HEK293T (cell line): ENCODE measurements at regions not wholly inside any gene's neighbourhood (a gene's known extent, or its start where the extent isn't known, plus 50 kb on each side); places are given as distances from the start of the nearest gene placed in this dataset.
A peak's percentile ranks its signal among the peaks of the same experiment; 100 is the strongest.

ENCODE experiments used
- CTCF ChIA-PET: fragments of 350-600 bp; formaldehyde crosslinking; extraction: SDS; loops from one replicate; lab custom pipeline; 2021; ENCODE audit warnings: antibody characterized with exemption, inconsistent platforms; lab: Yijun Ruan, JAX
- POLR2A ChIA-PET: fragments of 350-600 bp; formaldehyde crosslinking; extraction: SDS; loops from one replicate; lab custom pipeline; 2020; ENCODE audit warnings: antibody characterized with exemption, inconsistent platforms; lab: Yijun Ruan, JAX
- DNase-seq: peaks from one replicate; pipeline ENCODE4 v3.0.0; 2012; ENCODE audit warnings: mixed read lengths; ENCODE audit errors: extremely low spot score
- ARNT ChIP-seq: fragments of 450-650 bp; IDR thresholded peaks from 2 replicates; pipeline ENCODE4 v1.6.1; 2017; ENCODE audit warnings: mild to moderate bottlenecking
- BHLHE40 ChIP-seq: fragments of 450-650 bp; IDR thresholded peaks from 2 replicates; pipeline ENCODE4 v1.6.1; 2016; ENCODE audit warnings: mild to moderate bottlenecking, moderate library complexity, borderline replicate concordance
- CTBP1 ChIP-seq: fragments of 450-650 bp; IDR thresholded peaks from 2 replicates; pipeline ENCODE4 v1.6.1; 2016; ENCODE audit warnings: borderline replicate concordance
- ELF4 ChIP-seq: fragments of 450-650 bp; IDR thresholded peaks from 2 replicates; pipeline ENCODE4 v1.6.1; 2017; ENCODE audit warnings: antibody characterized with exemption
- FOXA1 ChIP-seq: fragments of 450-650 bp; IDR thresholded peaks from 2 replicates; pipeline ENCODE4 v1.6.1; 2016; ENCODE audit warnings: mild to moderate bottlenecking
- FOXK2 ChIP-seq: fragments of 450-650 bp; IDR thresholded peaks from 2 replicates; pipeline ENCODE4 v1.6.1; 2016; ENCODE audit warnings: mild to moderate bottlenecking
- FOXM1 ChIP-seq: fragments of 450-650 bp; IDR thresholded peaks from 2 replicates; pipeline ENCODE4 v1.6.1; 2017; ENCODE audit warnings: mild to moderate bottlenecking, borderline replicate concordance
- HDGF ChIP-seq: fragments of 450-650 bp; IDR thresholded peaks from 2 replicates; pipeline ENCODE4 v1.6.1; 2017; ENCODE audit warnings: antibody characterized with exemption, borderline replicate concordance
- L3MBTL2 ChIP-seq: fragments of 450-650 bp; conservative IDR thresholded peaks from 2 replicates; pipeline ENCODE4 v1.6.1; 2016; ENCODE audit warnings: mild to moderate bottlenecking
- LEF1 ChIP-seq: fragments of 450-650 bp; IDR thresholded peaks from 2 replicates; pipeline ENCODE4 v1.6.1; 2017; ENCODE audit warnings: mild to moderate bottlenecking, borderline replicate concordance
- NFRKB ChIP-seq: fragments of 450-650 bp; IDR thresholded peaks from 2 replicates; pipeline ENCODE4 v1.6.1; 2016; ENCODE audit warnings: mild to moderate bottlenecking, moderate library complexity
- PKNOX1 ChIP-seq: fragments of 450-650 bp; IDR thresholded peaks from 2 replicates; pipeline ENCODE4 v1.6.1; 2016
- SP1 ChIP-seq: fragments of 450-650 bp; IDR thresholded peaks from 2 replicates; pipeline ENCODE4 v1.6.1; 2017
- SUZ12 ChIP-seq: fragments of 450-650 bp; IDR thresholded peaks from 2 replicates; pipeline ENCODE4 v1.6.1; 2016; ENCODE audit warnings: mild to moderate bottlenecking
- TARDBP ChIP-seq: fragments of 450-650 bp; IDR thresholded peaks from 2 replicates; pipeline ENCODE4 v1.6.1; 2016
- ZNF384 ChIP-seq: fragments of 450-650 bp; IDR thresholded peaks from 2 replicates; pipeline ENCODE4 v1.6.1; 2016

GRCh38 chr7:69412331-69413146 lies 185.7 kb upstream of the AUTS2 start:
- CTCF ChIA-PET, result interaction anchor here (0.5 to 0.7 kb wide), 2 partner anchors 35 to 334 kb away, joined by 3 to 4 read pairs; no protein-coding TSS in a partner anchor
- DNase-seq, result peak; percentile 75
- TF ChIP-seq PKNOX1 (peak; percentile 25; the same call in 1 of the 2 replicates), SP1 (no peak), BHLHE40 (no peak), ZNF384 (0 out of 2 replicates have a peak, but pooled peaks have one; percentile 8), L3MBTL2 (peak; percentile 49; the same call in 1 of the 2 replicates)
- POLR2A ChIA-PET, result interaction anchor here (0.6 to 1.0 kb wide), 2 partner anchors 17 to 191 kb away, joined by 3 read pairs; no protein-coding TSS in a partner anchor

DNA sequence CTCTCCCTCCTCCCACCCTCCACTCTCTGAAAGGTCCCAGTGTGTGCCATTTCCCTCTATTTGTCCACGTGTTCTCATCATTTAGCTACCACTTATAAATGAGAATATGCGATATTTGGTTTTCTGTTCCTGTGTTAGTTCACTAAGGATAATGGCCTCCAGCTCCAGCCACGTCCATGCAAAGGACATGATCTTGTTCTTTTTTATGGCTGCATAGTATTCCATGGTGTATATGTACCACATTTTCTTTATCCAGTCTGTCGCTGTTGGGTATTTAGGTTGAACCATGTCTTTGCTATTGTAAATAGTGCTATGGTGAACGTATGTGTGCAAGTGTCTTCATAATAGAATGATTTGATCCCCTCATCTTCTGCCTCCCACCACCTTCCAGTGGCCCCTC lies 183.7 kb upstream of the AUTS2 start:
- DNase-seq, result no peak
- no peak for TF ChIP-seq ELF4
- no peak for TF ChIP-seq NFRKB
- TF ChIP-seq CTBP1, result no peak
- CTCF ChIA-PET, result no interaction called here
- POLR2A ChIA-PET, result no interaction called here

- no peak for DNase-seq
- POLR2A ChIA-PET, result no interaction called here
- CTCF ChIA-PET, result no interaction called here
- TF ChIP-seq LEF1 (no peak), BHLHE40 (no peak), ZNF384 (no peak), TARDBP (no peak), FOXK2 (no peak), HDGF (no peak), FOXM1 (no peak), ARNT (no peak), L3MBTL2 (no peak)
Observed at GRCh38 chr7:69418869-69419670, 179.2 kb upstream of the AUTS2 start.

DNA sequence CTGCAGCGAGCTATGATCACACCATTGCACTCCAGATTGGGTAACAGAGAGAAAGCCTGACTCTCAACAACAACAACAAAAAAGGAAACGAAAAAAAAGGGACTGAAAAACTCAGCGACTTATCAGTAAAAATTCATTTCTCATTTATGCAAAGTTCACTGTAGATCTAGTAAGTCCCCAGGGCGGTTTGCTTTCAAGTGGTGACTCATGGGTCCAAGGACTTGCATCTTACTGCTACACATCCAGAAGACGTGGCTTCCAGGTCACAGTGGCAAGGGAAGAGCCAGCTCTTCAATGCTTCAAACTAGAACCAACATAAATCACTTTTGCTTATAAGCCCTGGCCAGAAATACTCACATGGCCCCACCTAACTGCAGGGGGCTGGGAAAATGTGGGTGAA lies 178.3 kb upstream of the AUTS2 start:
- no peak for TF ChIP-seq FOXM1
- no peak for TF ChIP-seq FOXA1
- CTCF ChIA-PET, result no interaction called here
- DNase-seq, result no peak
- POLR2A ChIA-PET, result no interaction called here

GRCh38 chr7:69422574-69422985 lies 175.7 kb upstream of the AUTS2 start:
- DNase-seq, result no peak
- ChIA-PET POLR2A (no interaction called here), CTCF (interaction anchor here (0.6 kb wide), 1 partner anchor 17 kb away, joined by 3 read pairs; no protein-coding TSS in a partner anchor)
- TF ChIP-seq ZNF384, result no peak
- no peak for TF ChIP-seq BHLHE40
- TF ChIP-seq FOXA1, result no peak
- no peak for TF ChIP-seq NFRKB
- no peak for TF ChIP-seq FOXK2
- TF ChIP-seq CTBP1, result no peak
- no peak for TF ChIP-seq SUZ12
- no peak for TF ChIP-seq PKNOX1
- no peak for TF ChIP-seq L3MBTL2
- TF ChIP-seq TARDBP, result no peak
- TF ChIP-seq ELF4, result no peak

DNA sequence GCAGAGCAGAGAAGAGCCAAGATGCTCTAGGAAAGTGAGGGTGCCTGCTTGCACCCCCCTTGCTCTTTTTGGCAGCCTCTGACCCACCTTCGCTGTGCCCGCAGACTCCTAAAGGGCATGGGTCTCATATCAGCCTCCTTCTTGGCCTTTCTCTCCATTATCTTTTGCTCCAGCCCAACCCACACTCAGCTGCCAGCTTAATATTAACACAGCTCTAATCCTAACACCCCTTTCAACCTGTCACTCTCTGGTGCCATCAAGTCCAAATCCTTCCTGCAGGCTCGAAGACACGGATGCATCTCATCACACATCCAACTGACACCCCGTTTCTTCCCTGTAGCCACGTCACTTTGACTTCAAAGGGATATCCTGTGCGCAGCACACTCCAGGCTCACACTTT lies 171.6 kb upstream of the AUTS2 start:
- ChIA-PET CTCF (no interaction called here), POLR2A (no interaction called here)
- TF ChIP-seq ARNT (no peak), SP1 (no peak), LEF1 (no peak), SUZ12 (no peak), L3MBTL2 (no peak), ELF4 (no peak)
- no peak for DNase-seq

GRCh38 chr7:69428089-69428488 lies 170.2 kb upstream of the AUTS2 start:
- CTCF ChIA-PET, result no interaction called here
- POLR2A ChIA-PET, result no interaction called here
- DNase-seq, result no peak
- TF ChIP-seq ZNF384 (no peak), BHLHE40 (no peak), PKNOX1 (no peak), HDGF (no peak), TARDBP (no peak), ELF4 (no peak), ARNT (no peak), SP1 (no peak), FOXA1 (no peak), LEF1 (no peak), CTBP1 (no peak), SUZ12 (no peak), FOXM1 (no peak), FOXK2 (no peak)
